ENCODE measurements at regions not wholly inside any gene's neighbourhood (a gene's known extent, or its start where the extent isn't known, plus 50 kb on each side); places are given as distances from the start of the nearest gene placed in this dataset.
A peak's percentile ranks its signal among the peaks of the same experiment; 100 is the strongest.

- no peak for DNase-seq (ENCODE audit: low read depth)
Observed at GRCh38 chr2:9156483-9156882, 50.1 kb upstream of the ASAP2 start.

DNA sequence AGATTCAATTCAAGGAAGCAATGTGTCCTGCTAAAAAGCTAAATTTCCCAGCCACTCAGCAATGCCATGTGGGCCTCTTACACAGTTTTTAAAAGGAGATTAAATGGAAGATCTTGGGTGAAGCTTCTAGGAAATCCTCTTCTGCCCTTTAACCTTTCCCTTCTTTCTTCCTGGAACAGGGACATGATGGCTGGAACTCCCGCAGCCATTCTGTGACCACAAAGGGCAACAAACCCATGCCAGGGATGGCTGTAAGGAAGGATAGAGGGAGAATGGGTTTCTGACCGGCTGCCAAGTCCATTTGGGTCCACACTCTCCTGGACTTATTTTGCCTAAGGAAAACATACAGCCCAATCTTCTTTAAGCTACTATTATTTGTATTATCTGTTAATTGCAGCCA is 52.6 kb upstream of the ASAP2 start:
- DNase-seq (ENCODE audit: low read depth): no peak

GRCh38 chr2:9153643-9153980 is 53.0 kb upstream of the ASAP2 start:
- no peak for DNase-seq (ENCODE audit: low read depth)

DNA sequence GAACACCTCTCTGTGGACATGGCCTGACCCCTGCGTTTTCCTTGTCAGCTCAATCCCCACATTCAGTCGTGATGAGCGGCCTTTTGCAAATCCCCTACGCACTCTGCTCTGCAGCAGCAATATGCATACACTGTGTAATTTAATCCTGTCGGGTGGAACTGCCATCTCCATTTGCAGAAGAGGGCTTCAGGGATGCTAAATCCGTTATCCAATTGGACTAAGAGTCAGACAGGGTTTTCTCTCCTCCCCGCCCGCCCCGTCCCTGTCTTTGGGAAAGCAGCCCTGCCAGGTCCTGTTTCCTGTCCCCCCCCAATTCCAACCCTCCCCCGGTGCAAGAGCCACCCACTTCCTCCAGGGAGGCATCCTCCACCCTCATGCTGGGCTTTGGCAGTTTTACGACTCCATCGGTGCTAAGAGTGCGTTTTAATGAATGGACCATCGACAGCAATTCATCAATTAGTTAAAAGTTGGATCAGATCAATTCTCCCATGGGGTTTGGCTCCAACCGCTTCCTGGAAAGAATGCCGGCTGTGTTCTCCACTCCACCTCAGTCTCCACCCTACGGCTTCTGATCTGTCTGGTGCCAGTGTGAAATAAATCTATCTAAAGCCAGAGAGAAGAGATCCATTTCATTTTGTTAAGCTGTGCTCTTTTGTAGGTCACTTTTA is 53.5 kb upstream of the ASAP2 start:
- DNase-seq (ENCODE audit: low read depth): no peak

DNA sequence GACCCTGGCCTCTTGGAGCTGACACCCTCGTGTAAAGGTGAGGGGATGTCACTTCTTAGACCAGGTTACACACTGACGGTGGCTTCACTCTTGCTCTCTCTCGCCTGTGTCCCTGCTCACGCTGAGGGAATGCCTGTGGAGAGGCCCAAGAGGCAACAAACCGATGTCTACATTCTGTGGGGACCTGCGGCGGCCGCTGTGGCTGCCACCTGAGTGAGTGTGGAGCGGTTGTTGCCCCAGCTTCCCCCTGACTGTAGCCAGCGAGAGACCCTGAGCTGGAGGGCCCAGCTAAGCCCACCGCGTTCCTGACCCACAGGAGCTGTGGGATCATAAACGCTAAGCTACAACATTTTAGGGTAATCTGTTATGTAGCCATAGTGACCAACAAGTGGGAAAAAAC is 55.7 kb upstream of the ASAP2 start:
- no peak for DNase-seq (ENCODE audit: low read depth)

DNA sequence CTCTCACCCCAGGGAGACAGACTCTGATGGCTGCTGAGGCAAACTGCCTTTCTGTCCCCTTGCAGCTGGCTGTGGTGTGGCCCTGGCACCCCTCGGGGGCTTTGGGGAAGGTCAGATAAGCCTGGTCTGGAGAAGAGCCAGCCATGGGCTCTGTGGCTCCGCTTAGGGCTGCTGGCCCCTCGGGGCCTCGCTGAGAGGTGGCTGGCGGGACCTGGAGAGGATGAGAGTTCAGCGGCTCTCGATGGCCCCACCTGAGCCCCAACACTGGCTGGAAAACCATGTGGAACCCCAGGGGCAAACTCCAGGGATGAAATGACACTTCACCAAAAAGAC is 56.1 kb upstream of the ASAP2 start:
- DNase-seq (ENCODE audit: low read depth): no peak

DNA sequence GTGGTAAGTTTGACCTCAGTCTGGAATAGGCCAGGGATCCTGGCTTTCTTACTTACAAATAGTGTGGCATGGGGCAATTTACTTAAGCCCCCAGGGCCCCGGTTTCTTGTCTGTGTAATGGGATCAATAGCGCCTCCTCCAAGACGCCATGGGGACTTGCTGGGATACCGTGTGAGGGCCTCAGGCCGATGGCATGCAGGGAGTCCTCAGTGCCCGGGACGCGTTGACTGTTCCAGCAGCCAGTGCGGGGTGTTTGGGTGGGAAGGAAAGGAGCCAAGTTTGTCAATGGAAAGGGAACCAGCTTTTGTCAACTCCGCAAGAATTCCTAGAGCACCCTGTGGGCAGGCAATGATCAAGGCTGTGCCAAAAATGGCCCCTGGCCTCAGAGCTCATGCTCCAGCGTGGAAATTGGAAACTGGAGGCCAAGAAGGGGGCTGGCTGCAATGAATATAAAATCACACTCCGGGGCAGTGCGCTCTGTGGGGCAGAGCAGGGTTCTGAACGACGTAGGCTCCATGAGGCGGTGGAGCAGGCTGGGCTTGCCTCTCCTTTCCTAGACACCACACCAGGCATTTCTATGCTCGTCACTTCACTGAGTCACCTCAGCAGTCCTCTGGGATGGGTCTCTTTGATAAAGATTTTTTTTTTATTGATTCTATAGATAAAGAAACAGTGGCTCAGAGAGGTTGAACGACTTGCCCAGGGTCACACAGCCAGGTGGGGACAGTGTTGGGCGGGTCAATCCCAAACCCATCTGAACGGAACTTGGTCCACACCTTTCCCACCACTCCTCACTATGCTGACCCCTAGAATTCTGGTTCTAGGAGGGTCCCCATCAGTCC is 56.7 kb upstream of the ASAP2 start:
- DNase-seq (ENCODE audit: low read depth): no peak

DNA sequence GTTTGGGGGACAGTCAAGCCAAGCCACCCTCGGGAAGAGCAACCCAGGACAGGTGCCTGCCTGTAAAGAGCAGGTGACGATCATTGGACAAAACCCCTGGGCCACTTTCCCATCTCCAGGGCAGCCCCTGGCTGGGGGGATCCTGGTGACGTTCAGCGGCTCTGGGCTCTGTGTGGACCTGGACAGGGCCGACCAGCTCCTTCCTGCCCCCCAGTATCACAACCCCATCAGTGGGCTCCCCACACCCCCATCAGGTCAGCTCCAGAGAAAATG is 57.3 kb upstream of the ASAP2 start:
- no peak for DNase-seq (ENCODE audit: low read depth)

GRCh38 chr2:9146646-9147045 is 60.0 kb upstream of the ASAP2 start:
- DNase-seq (ENCODE audit: low read depth): no peak

- no peak for DNase-seq (ENCODE audit: low read depth)
Observed at GRCh38 chr2:9145752-9146430, 60.7 kb upstream of the ASAP2 start.

- DNase-seq (ENCODE audit: low read depth): peak; percentile 59
Observed at GRCh38 chr2:9145109-9145751, 61.4 kb upstream of the ASAP2 start.

GRCh38 chr2:9144617-9145016 is 62.0 kb upstream of the ASAP2 start:
- no peak for DNase-seq (ENCODE audit: low read depth)

DNA sequence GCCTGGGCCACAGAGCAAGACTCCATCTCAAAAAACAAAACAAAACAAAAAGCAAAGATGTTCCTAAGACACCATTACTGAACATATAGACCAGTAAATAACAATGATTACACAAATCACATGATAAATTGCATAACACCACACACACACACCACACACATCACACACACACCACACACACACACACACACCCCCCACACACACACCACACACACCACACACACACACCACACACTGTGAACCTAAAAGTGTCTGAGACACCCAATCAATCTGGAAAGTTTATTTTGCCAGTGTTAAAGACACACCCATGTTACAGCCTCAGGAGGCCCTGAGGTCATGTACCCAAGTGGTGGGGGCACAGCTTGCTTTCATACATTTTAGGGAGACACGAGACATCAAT is 62.6 kb upstream of the ASAP2 start:
- no peak for DNase-seq (ENCODE audit: low read depth)

GRCh38 chr2:9143264-9143815 is 63.3 kb upstream of the ASAP2 start:
- no peak for DNase-seq (ENCODE audit: low read depth)

GRCh38 chr2:9142551-9143263 is 63.9 kb upstream of the ASAP2 start:
- peak; percentile 90 for DNase-seq (ENCODE audit: low read depth)

GRCh38 chr2:9141706-9142460 is 64.7 kb upstream of the ASAP2 start:
- no peak for DNase-seq (ENCODE audit: low read depth)

- DNase-seq (ENCODE audit: low read depth): no peak
Observed at GRCh38 chr2:9141091-9141667, 65.4 kb upstream of the ASAP2 start.

DNA sequence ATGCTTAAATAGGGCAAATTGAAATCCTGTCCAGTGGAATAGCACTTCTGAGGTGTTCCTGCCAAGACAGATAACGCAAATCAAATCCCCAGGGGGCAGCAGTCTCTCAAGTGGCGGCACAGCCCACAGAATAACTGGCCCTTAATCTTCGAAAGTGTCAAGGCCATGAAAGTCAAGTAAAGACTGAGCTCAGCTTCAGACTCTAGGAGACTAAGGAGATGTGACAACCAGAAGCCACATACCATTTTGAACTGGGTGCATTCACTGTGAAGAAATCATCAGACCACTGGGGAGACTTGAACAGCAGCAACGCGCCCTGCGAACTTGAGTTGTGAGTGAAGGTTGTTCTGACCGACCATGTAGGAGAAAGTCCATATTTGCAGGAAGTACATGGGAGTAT is 66.0 kb upstream of the ASAP2 start:
- no peak for DNase-seq (ENCODE audit: low read depth)

- DNase-seq (ENCODE audit: low read depth): peak; percentile 68
Observed at GRCh38 chr2:9139491-9140443, 66.8 kb upstream of the ASAP2 start.

Data from ELR (cell line).